ENCODE measurements at regions not wholly inside any gene's neighbourhood (a gene's known extent, or its start where the extent isn't known, plus 50 kb on each side); places are given as distances from the start of the nearest gene placed in this dataset.
"Not testable (repeated sequence)": the region's sequence is repeated elsewhere in the genome, so short reads cannot be mapped to it uniquely, and the experiment has no call there.

DNA sequence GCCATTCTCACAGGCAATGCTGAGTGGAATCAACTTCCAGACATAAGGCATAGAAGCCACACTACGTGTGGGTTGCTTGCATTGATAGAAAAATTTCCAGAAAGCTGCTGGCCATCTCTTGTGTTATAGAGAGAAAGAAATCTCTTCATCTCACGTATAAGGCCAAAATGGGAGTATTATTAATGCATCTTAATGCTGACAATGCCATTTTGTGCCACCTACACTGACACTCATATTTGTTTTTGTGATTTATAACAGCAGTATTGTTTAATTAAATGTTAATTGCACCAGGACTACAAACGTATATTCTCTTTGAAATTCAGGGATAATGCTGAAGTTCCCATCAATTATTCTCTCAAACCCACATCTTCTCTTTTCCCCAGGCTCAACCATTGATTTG is 56.1 kb upstream of the TMEM132D start:
- no peak for DNase-seq (ENCODE audit: low read depth in 2 of 2)

DNA sequence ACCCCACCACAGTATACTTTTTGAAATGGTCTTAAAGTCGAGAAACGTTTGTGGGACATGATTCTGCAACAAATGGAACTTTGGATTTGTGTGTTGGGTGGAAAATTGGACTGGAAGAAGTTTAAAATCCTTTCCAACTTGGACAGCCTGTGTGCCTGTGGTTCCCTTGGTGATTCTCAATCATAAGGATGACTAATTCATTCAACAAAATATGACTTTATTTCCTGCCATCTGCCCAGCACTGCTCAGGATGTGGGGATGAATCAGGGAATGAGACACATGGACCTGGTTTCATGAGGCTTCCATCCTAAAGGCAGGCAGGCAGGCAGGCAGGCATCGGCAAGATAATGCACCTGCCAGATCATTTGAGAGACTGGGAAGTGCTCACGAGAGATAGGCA is 57.3 kb upstream of the TMEM132D start:
- no peak for DNase-seq (ENCODE audit: low read depth in 2 of 2)

DNA sequence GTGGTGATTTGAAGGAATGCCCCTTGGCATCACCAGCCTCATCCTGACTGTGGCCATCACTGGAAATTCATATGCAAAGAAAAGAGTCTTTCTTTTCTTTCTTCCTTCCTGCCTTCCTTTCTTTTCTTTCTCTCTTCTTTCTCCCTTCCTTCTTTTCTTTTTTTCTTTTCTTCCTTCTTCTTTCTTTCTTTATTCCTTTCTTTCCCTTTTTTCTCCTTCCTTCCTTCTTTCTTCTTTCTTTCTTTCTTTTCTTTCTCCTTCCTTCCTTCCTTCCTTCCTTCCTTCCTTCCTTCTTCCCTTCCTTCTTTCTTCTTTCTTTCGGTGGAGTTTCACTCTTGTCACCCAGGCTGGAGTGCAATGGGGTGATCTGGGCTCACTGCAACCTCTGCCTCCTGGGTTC is 58.0 kb upstream of the TMEM132D start:
- no peak for DNase-seq (ENCODE audit: low read depth in 2 of 2)

DNA sequence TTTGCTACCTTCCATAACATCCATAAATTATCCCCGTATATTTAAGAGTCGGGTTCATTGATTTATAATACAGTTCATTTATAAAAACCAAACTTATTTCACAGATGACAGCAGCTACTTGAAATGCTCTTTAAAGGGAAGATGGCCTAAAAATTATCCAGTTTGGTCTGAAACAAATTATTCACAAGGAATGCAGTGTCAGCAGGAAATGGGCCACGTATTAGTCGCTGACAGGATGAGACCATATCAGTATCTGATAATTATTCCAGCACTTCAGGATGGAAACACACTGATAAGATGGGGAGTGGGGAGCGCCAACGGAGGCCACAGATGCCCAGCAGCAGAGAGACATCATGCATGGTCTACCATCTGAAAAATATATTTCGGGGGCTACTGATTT is 60.5 kb upstream of the TMEM132D start:
- no peak for DNase-seq (ENCODE audit: low read depth in 2 of 2)

DNA sequence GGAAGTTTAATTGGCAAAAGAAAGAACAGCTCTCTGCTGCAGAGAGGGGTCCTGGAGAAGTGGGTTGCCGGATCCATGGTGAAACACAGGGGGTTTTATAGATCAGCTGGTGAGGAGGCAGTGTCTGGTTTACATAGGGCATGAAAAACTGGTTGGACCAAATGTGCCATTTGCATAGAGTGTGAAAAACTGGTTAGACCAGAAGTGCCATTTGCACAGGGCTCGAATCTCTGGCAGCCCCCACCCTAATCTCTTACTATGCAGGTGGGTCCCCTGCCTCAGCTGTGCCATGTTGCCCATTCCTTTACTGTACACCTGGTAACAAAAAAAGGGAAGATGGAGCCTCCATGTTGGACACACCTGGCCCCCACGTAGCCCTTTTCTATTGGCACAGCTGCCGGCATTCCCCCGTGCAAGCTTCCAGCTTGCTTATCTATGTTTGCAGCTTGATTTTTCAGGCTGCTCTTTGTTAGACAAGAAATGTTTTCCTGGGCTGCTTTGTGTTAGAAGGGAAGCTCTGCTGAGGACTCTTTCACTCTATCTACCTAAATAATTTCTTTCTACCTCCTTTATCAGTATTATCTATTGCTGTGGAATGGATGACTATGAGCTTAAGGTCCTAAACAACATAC is 61.1 kb upstream of the TMEM132D start:
- DNase-seq (ENCODE audit: low read depth in 2 of 2), result no peak

DNA sequence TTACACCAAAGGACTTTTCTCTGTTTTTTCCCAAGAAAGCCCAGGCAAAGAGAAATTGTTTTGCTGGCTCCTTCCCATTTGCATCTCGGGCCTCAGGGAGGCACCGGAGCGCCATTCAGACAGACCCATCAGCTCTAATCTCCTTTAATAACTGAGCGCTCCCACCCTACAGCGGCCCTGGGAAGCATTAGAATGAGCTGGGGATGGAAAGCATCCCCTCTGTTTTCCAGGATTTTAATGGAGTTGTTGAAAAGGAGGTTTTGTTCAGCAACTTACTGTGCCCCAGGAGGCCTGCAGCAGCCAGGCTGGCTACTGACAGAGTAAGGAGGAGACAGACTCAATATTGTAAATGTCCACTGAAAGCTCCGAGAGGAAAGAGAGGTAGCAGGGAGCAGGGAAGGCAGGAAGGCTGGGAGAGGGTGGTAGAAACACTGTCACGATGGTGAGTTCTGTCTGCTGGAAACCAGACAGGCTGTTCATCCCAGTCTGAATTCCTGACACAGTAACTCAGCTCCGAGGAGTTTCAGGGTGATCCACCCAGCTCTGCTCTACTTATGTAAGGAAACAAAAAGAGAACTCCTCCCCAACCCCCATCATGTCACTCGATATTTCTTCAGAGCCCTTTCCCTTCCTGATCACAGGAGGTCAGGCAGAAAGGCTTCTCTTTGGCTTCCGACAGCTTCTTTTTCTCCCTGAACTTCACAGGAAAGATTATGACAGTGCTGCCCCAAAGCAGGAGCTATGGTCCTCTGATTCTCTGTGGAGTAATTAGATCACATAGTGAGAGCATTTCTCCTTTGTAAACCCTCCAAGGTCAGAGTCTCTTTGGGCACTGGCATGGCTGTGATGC is 62.5 kb upstream of the TMEM132D start:
- no peak for DNase-seq (ENCODE audit: low read depth in 2 of 2)

DNA sequence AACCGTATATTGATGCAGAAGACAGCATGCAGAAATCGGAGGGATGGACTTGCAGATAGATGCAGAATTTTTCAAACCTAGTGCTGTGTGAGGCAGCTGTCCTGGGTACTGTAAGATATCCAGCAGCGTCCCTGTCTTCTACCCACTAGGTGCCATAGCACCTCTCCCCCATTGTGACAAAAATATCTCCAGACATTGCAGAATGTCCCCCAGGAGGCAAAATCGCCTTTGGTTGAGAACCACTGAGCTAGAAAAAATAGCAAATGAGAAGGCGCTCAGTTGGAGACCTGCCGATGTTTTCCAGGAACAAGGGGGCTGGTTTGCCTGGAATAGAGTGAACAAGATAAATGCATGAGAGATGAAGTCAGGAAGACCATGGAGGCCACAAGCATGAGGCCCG is 67.9 kb upstream of the TMEM132D start:
- no peak for DNase-seq (ENCODE audit: low read depth in 2 of 2)

DNA sequence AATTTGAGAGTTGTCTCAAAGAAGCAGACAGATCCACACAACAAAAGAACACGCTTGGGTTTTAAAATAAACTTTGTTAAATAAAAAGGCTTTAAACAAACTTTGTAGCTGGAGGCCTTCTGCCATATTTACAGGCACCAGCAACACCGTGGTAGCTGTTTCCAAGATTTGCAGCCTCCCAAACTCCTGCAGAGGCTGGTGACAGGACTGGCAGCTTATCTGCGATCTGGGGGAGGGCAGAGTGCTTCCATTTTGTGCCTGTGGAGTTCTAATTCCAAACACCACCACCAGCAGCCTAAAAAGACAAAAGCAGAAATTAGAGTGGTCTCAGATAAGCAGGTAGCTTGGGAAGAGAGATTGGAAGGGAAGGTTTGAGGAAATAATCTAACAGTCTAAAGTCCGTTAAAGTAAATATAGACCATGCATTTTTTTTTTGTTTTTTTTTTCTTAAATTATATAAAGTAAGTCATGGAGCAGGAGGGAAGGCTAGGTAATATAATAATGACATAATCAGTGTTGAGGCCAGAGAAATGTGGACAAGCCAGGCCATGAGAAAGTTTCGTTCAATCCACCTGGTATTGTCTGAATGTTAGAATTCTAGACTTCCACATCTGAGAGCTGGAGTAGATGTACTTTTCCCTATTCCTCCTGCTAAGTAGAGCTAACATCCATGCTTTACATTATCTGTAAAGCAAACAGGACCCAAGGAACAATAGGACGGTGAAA is 69.6 kb upstream of the TMEM132D start:
- DNase-seq (ENCODE audit: low read depth in 2 of 2), result no peak

DNA sequence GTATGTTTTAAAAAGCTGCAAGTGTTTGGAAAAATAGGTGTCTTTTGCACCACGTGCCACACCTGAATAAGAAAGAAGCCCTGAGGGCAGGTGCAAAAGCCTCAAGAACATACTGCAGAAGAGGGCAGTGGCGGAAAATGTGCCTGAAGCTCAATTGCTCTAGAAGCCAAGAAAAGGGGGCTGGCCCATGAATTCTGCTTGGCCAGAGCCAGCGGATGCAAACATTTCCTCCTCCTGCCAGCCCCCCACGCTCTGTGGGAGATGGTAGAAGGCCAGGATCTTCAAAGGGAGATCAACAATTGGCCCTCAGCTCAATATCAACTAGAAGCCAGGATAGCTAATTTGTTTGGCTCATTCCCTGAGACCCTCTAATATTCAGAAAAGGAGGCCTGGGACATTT is 80.3 kb upstream of the TMEM132D start:
- DNase-seq (ENCODE audit: low read depth in 2 of 2), result no peak

DNA sequence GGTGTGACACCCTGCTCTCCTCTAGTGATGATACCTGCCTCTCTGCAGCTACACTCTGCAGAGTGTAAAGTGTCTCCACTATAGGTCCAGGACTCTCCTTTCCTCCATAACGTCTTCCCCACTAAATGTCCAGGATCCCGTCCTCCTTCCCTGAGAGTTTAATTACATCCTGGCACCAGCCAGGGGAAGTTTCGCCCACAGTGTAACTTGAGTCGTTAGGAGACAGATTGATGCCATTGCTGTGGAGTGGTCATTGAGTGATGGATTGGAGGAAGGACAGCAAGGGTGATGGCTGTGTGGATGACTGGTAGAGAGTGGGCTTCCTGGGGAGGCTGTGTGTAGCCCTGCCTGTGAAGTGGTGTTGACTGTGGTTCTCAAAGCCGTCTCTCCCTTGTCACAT is 84.0 kb upstream of the TMEM132D start:
- no peak for DNase-seq (ENCODE audit: low read depth in 2 of 2)

DNA sequence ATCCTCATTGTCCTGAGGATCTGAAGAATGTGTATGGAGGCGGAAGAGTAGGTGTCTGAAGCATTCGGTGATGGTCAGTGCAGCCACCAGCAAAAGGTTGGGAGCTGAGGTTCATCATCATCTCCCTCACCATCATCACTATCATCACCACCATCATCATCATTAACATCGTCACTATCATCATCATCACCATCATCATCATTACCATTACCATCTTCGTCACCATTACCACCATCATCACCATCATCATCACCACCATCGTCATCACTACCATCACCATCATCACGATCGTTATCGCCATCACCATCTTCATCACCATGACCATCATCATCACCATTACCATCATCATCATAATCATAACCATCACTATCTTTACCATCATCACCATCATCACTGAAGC is 90.8 kb upstream of the TMEM132D start:
- DNase-seq (ENCODE audit: low read depth in 2 of 2), result no peak

DNA sequence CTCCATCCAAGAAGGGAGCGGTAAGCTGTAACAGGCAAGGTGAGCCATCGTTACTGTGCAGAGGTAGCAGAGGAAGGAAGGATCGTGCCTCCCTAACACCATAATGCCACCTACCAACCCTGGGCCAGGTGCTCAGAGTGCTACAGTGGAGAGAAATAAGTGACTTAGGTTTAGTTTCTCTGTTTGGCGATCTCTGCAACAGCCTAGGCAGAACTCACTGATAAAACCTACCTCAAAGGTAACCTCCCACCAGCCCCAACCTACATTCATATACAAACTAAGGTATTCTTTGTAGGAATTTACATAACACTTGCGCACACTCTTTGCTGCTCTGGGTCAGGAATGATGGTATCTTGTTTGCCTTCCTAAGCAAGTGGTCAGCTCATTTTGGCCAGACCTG is 93.4 kb upstream of the TMEM132D start:
- DNase-seq (ENCODE audit: low read depth in 2 of 2), result no peak

DNA sequence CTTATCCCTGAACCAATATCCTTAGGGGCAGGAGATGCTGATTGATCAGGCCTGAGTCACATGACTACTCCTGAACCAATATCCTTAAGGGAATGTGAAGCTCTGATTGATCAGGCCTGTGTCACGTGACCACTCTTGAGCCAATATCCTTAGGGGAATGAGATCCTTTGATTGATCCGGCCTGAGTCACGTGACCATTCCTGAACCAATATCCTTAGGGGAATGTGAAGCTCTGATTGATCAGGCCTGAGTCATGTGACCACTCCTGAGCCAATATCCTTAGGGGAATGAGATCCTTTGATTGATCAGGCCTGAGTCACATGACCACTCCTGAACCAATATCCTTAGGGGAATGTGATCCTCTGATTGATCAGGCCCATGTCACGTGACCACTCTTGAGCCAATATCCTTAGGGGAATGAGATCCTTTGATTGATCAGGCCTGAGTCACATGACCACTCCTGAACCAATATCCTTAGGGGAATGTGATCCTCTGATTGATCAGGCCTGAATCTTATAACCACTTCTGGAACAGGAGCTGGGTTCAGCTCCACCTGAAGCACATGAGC is 100.6 kb upstream of the TMEM132D start:
- DNase-seq (ENCODE audit: low read depth in 2 of 2), result not testable (repeated sequence)

DNA sequence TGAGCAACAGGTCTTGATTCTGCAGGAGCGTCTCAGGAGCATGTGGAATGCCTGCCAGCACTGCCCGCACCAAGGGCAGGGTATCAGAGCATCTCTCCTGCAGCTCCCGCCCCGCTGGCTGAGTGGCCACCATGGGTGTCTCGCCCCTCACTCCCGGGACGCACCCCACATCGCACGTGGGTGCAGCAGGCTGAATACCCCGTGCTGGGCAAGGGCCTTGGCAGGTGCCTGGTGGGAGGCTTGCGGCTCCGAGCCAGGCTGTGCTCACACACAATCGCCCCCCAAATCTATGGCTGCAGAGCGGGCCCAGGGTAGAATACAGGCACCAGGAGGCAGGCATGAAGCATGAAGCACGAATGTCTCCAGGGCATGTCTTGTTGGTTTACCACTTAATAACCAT is 103.9 kb upstream of the TMEM132D start:
- no peak for DNase-seq (ENCODE audit: low read depth in 2 of 2)

DNA sequence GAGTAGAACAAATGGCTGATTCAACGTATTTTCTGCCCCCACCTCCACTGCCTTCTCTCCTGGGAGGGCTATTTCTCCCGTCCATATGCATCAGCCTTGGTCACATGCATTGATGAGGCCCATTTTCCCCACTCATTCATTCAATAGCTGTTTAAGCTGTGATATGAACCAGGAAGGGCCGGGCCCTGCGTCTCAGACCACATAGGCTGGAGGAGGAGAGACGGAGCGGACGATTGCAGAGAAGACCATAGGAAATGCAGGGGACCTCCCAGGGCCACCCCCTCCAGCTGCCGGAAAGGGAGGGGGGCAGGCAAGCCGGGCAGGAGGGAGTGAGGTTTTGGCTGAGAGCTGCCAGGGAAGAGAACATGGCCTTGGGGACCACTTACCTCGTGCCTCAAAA is 104.4 kb upstream of the TMEM132D start:
- DNase-seq (ENCODE audit: low read depth in 2 of 2), result no peak

DNA sequence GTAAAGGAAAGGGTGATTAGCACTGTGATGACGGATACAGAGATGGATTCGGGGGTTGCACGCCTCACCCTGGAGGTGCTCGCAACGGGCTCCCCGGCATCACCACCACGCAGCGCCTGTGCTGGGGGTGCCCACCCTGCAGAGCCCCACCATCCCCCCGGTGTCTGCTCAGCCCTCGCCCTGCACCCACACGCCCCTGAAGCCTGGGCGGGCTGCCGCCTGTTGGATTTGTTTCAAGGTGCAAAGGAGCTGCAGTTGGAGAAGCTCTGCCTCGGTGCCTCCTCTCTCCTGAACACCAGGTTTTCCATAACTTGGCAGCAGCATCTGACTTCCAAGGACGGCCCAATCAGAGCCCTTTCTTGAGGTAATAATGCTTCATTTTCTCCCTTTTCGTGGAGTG is 106.1 kb upstream of the TMEM132D start:
- no peak for DNase-seq (ENCODE audit: low read depth in 2 of 2)

DNA sequence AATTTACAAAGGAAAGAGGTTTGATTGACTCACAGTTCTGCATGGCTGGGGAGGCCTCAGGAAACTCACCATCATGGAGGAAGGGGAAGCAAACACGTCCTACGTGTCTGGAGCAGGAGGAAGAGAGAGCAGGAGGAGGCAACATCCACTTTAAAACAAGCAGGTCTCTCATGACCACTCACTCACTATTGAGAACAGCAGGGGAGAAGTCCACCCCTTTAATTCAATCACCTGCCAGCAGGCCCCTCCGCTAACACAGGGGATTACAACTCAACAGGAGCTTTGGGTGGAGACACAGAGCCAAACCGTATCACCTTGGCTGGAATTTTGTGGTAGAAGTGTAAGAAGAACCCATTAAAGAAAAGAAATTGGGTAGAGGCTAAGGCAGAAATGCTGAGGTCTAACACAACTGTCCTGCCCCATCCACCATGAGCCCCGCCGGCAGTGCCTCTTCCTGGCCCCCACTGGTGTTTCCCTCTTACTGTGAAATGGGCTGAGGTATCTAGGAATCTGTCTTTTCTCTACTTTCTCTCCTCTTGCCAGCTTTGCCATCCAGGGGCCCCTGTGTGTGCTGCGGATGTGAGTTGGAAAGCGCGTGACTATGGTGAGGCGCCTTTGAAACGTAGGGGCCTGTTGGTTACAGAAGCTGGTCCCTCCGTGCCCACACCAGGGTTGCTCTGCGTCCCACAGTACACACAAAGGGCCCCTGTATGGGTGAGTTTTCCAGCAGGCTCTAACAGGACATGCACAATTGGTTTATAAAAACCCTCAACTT is 108.0 kb upstream of the TMEM132D start:
- DNase-seq (ENCODE audit: low read depth in 2 of 2), result no peak

DNA sequence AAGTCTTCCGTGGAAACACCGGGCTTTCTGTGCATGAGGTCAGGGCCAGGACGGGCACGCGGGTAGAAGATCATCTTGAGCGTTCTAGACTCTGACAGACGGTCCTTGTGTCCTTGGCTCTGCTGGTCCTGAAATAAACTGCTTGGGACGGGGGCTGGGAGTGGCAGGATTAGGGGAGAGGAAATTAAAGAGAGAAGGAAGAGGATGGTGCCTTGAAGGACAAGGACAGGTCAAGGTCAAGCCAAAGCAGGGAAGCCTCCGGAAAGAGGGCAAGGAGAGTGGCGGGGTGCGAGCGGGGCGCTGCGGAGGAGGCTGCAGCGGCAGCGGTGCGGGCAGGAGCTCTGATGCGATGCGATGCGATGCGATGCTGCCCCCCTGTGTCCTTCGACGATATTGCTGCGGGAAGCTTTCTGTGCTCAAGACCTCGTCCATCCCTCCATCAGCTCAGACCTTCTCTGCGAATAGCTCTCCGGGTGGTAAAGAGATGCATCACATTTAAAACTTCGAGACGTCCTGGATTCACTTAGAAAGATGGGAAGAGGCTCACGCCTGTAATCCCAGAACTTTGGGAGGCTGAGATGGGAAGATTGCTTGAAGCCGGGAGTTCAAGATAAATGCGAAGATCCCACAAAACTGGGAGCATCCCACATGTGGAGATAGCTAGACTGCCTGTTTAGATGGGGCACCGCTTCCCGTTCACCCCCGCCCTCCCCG is 110.1 kb upstream of the TMEM132D start:
- peak in 1 of 2 donors; percentile 18 for DNase-seq (ENCODE audit: low read depth in 2 of 2)

DNA sequence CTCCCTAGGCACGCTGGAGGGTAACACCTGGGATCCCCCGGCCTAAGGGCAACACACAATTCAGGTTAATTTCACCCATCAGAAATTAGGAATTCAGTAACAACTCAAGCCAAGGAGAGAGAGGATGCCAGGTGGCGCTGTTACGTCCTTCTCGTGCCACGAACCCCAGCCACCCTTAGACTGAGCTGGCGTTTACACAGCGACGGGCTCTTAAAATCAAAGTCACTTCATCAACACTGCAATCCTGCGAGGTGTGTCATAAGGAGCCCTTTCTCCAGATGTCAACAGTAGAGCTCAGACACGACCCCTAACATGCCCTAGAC is 110.6 kb upstream of the TMEM132D start:
- DNase-seq (ENCODE audit: low read depth in 2 of 2), result no peak

DNA sequence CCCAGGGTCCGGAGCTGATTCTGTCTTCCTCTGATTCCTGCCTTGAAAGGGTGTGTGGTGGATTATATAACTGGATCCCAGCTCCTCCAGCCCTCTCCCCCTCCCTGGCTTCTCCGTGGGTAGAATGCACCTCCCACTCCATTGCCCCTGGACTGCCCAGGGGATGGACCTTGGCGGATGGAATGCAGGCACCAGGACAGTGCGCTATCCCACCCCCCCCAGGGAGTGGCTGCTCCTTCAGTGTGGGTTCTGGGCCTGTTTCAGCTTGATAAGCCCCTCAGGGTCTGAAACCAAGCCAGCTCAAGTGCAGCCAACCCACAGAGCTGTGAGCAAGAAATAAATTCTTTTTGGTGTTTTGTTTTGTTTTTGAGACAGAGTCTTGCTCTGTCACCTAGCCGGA is 112.4 kb upstream of the TMEM132D start:
- DNase-seq (ENCODE audit: low read depth in 2 of 2), result no peak

DNA sequence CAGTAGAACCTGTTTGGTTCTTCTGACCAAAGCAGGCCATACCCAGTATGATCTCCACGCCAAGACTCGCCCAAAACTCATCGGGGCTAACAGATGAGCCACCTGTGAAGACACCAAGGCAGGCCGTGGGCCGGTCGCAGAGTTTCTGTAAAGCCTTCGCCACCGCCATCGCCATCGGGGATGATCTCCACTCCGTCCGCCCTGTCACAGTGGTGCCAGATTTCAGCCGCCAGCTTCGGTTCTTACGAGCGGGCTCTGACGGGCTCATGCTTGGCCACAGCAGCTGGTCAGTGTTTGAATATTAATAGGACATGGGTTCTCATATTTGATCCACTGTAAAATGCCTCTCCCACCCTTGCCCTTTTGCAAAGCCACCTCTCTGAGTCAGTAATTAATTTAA is 113.2 kb upstream of the TMEM132D start:
- no peak for DNase-seq (ENCODE audit: low read depth in 2 of 2)

Data from stimulated activated CD4-positive, alpha-beta T cell treated with anti-CD3 and anti-CD28 coated beads, Interleukin-1b, Interleukin-23, amount 100 ng/mL, for 4 hours (primary cell).